HG03575 (cell line): ENCODE measurements at regions not wholly inside any gene's neighbourhood (a gene's known extent, or its start where the extent isn't known, plus 50 kb on each side); places are given as distances from the start of the nearest gene placed in this dataset.

Experiments used
- ATAC-seq: cut with Tn5 transposase; IDR thresholded peaks from one replicate; pipeline ENCODE4 v1.9.1; 2021; ENCODE audit not compliant: unreplicated experiment, insufficient number of reproducible peaks, low FRiP score; ENCODE audit errors: extremely low read depth

GRCh38 chr18:78689606-78690005 lies 290.0 kb upstream of the SALL3 start:
- no peak for ATAC-seq

- ATAC-seq = no peak
Observed at GRCh38 chr18:78692105-78692504, 287.5 kb upstream of the SALL3 start.

- ATAC-seq = no peak
Observed at GRCh38 chr18:78693429-78693828, 286.2 kb upstream of the SALL3 start.

- no peak for ATAC-seq
Observed at GRCh38 chr18:78696698-78697435, 282.8 kb upstream of the SALL3 start.

GRCh38 chr18:78697446-78697845 lies 282.2 kb upstream of the SALL3 start:
- no peak for ATAC-seq

- no peak for ATAC-seq
Observed at GRCh38 chr18:78698914-78699313, 280.7 kb upstream of the SALL3 start.

GRCh38 chr18:78699499-78699898 lies 280.1 kb upstream of the SALL3 start:
- no peak for ATAC-seq

GRCh38 chr18:78701771-78702396 lies 277.7 kb upstream of the SALL3 start:
- no peak for ATAC-seq

- no peak for ATAC-seq
Observed at GRCh38 chr18:78703291-78703690, 276.3 kb upstream of the SALL3 start.

GRCh38 chr18:78704971-78705461 lies 274.6 kb upstream of the SALL3 start:
- no peak for ATAC-seq

GRCh38 chr18:78709261-78709809 lies 270.3 kb upstream of the SALL3 start:
- no peak for ATAC-seq

GRCh38 chr18:78711316-78711715 lies 268.3 kb upstream of the SALL3 start:
- no peak for ATAC-seq

- ATAC-seq = no peak
Observed at GRCh38 chr18:78711971-78712370, 267.6 kb upstream of the SALL3 start.

GRCh38 chr18:78713069-78713468 lies 266.5 kb upstream of the SALL3 start:
- no peak for ATAC-seq

GRCh38 chr18:78713726-78714125 lies 265.9 kb upstream of the SALL3 start:
- ATAC-seq = no peak

- ATAC-seq = no peak
Observed at GRCh38 chr18:78716022-78716421, 263.6 kb upstream of the SALL3 start.

- no peak for ATAC-seq
Observed at GRCh38 chr18:78716581-78716980, 263.0 kb upstream of the SALL3 start.

GRCh38 chr18:78717051-78717765 lies 262.4 kb upstream of the SALL3 start:
- no peak for ATAC-seq

GRCh38 chr18:78717766-78718150 lies 261.9 kb upstream of the SALL3 start:
- no peak for ATAC-seq

GRCh38 chr18:78719821-78720220 lies 259.8 kb upstream of the SALL3 start:
- ATAC-seq = no peak
